AG04449 (cell line): ENCODE measurements at regions not wholly inside any gene's neighbourhood (a gene's known extent, or its start where the extent isn't known, plus 50 kb on each side); places are given as distances from the start of the nearest gene placed in this dataset.
"Not testable (repeated sequence)": the region's sequence is repeated elsewhere in the genome, so short reads cannot be mapped to it uniquely, and the experiment has no call there.

Experiments used
- CTCF ChIA-PET: fragments of 350-600 bp; formaldehyde crosslinking; extraction: SDS; loops from one replicate; lab custom pipeline; 2021; ENCODE audit warnings: antibody characterized with exemption; lab: Yijun Ruan, JAX
- POLR2A ChIA-PET: fragments of 400-600, 350-600 bp; formaldehyde crosslinking; extraction: SDS; loops from one replicate; lab custom pipeline; 2020; ENCODE audit warnings: antibody characterized with exemption, inconsistent platforms; lab: Yijun Ruan, JAX
- DNase-seq: peaks from one replicate; pipeline ENCODE4 v3.0.0-alpha.2; 2010; ENCODE audit warnings: low read depth, low spot score
- H3K4me3 ChIP-seq: 2 replicates; pipeline ENCODE4 v1.5.1; 2011; ENCODE audit warnings: low read depth, mild to moderate bottlenecking, control low read depth, low read length
- CTCF ChIP-seq: IDR thresholded peaks from one replicate; pipeline ENCODE4 v1.5.1; 2011; ENCODE audit warnings: mild to moderate bottlenecking, moderate library complexity, low read length, control low read depth, inconsistent platforms; ENCODE audit not compliant: insufficient read depth; ENCODE audit errors: missing control alignments

DNA sequence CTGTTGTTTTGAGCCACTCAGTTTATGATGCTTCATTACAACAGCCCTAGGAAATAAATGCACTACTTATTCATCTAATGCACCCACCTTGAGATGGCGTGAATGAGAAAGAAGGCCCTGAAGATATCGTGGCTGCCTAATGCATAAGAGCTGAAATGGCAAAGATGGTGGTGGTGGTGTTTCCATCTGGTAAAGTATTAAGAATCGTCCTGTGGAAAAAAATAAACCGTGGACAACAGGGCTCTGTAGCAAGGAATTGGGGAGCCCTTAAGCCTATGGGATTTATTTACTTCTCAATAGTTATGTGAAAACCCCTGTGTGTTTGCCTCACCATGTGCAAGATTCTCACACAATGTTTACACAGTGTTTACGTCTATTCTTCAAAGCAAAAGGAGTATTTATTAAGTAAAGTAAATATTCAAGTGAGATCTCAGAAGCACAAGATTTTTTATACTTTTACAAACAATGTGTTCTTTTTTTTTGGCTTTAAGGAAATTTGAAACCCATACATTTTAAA, 1555.2 kb upstream of the FLRT2 start:
- no peak for DNase-seq
- no peak for TF ChIP-seq CTCF
- POLR2A ChIA-PET: no interaction called here
- H3K4me3 ChIP-seq: no peak overlapping the region
- CTCF ChIA-PET: no interaction called here

GRCh38 chr14:83975435-83975834, 1554.5 kb upstream of the FLRT2 start:
- POLR2A ChIA-PET: no interaction called here
- CTCF ChIA-PET: no interaction called here

GRCh38 chr14:83975841-83976770, 1553.8 kb upstream of the FLRT2 start:
- no peak for TF ChIP-seq CTCF
- H3K4me3 ChIP-seq: no peak overlapping the region
- CTCF ChIA-PET: no interaction called here
- DNase-seq: no peak
- POLR2A ChIA-PET: no interaction called here

More at GRCh38 chr14:83975435-83975834, 1554.5 kb upstream of the FLRT2 start:
- DNase-seq: no peak
- no peak overlapping the region for H3K4me3 ChIP-seq
- no peak for TF ChIP-seq CTCF

- TF ChIP-seq CTCF: no peak
- DNase-seq: no peak
- H3K4me3 ChIP-seq: no peak overlapping the region
- ChIA-PET CTCF (no interaction called here), POLR2A (no interaction called here)
Measured at GRCh38 chr14:83977583-83977982, 1552.4 kb upstream of the FLRT2 start.

DNA sequence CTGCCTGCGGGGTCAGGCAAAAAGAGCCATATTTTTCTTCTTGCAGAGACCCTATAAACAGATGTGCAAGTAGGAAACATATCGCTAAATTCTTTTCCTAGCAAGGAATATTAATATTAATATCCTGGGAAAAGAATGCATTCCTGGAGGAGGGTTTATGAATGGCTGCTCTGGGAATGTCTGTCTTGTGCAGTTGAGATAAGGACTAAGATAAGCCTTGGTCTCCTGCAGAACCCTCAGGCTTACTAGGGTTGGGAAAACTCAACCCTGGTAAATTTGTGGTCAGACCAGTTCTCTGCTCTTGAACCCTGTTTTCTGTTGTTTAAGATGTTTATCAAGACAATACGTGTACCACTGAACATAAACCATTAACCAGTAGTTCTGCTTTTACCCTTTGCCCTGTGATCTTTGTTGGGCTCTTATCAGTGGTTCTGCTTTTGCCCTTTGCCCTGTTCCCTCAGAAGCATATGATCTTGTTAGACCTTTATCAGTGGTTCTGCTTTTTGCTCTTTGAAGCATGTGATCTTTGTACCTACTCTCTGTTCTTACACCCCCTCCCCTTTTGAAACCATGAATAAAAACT, 1548.2 kb upstream of the FLRT2 start:
- POLR2A ChIA-PET, DNase-seq, CTCF ChIA-PET, H3K4me3 ChIP-seq: not testable (repeated sequence)

GRCh38 chr14:83988275-83988674, 1541.7 kb upstream of the FLRT2 start:
- ChIA-PET POLR2A (no interaction called here), CTCF (no interaction called here)
- no peak overlapping the region for H3K4me3 ChIP-seq
- no peak for DNase-seq
- no peak for TF ChIP-seq CTCF
